GM21390 (cell line): ENCODE measurements at regions not wholly inside any gene's neighbourhood (a gene's known extent, or its start where the extent isn't known, plus 50 kb on each side); places are given as distances from the start of the nearest gene placed in this dataset.

Source experiments
- ATAC-seq: cut with Tn5 transposase; IDR thresholded peaks from one replicate; pipeline ENCODE4 v1.9.1; 2021; ENCODE audit not compliant: unreplicated experiment

- no peak for ATAC-seq
These were observed 95.9 kb upstream of the SPTBN1 start for GRCh38 chr2:54360055-54360792.

DNA sequence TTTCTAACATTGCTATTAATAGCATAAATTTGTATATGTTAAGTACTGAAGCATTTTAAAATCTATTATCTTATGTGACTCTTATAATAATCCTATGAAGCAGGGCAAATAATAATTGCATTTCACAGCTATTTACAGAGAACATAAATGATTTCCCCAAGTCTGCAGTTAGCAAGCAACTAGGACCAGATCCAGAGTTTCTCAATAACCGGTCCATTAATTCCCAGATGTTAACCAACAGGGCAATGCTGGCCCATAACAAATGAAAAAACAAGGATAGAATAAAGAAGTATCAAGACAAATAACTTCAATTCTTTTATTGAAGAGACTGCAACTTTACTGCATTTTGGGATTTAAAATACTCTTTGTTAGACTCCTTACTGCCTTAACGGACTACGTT is 91.7 kb upstream of the SPTBN1 start:
- ATAC-seq: no peak

DNA sequence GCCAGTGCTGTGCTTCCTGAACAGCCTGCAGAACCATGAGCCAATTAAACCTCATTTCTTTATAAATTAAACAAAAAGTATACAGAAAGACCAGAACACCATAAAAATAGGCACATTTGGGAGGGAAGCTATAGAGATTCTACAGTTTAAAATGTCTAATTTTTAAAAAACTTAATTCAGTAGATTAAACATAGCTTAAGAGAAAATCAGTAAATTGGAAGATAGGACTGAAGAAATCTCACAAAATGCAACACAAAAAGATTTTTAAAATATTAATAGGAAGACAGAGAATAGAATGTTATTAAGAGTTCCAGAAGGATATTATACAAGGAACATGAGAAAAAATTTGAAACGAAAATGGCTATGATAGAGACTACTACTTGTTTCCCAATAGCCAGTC is 90.5 kb upstream of the SPTBN1 start:
- ATAC-seq: no peak

DNA sequence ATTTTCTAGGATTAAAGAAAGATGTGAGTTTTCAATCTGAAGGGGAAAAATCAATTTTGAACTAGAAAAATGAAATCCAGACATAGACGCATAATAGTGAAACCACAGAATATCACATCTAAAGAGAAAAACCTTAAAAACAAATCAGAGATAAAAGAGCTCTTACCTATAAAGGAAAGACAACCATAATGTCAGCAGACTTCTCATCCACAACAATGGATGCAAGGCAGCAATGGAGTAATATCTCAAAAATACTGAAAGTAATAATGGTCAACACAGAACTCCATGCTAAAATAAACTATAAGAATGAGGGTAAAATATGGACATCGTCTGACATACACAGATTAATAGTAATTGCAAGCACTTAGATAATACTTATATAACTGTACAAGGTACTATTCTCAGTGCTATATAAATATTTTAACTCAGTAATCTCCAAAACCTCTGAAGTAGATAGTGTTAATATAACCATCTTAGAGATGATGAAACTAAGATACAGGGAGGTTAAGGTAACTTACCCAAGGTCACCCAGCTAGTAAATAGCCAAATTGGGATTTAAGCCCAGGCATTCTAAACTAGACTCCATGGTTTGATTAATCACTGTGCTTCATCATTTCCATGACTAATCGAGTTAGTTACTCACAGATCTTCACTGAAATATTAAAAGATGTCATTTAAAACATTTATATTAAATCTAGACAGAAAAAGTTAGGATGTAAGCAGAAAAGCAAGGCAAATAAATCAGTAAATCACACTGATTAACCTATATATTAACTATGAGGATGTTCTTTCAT is 89.4 kb upstream of the SPTBN1 start:
- ATAC-seq: no peak

DNA sequence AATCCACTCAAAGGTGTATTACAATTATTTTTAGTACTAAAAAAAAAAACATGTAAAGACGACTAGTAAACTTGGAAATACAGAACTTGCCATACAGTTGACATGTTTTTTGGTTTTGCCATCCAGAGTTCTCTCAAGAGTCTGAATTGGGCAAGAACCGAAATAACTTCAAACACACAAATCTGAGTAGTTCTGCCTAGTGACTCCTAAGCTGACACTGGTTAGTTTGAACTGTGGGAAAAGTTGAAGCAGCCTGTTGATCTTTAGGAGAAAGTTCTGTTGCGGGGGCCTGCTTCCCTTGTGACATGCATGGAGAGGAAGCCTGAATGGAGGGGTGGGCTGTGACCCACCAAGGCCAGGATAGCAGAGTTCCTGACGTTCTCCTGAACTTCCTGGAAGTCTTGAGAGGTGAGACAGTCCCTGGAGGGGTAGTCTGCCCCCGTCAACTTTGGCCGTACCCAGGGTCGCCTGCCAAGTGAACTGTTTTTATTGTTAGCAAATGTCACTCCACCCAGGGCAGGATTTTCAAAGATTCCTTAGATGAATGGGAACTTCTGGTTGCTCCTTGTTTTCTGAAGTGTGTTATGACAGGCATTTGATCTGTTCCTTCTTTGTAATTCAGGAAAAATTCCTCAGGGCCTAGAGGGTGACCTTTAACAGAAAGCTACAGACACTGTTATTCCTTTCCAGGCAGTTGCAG is 85.6 kb upstream of the SPTBN1 start:
- ATAC-seq: no peak

DNA sequence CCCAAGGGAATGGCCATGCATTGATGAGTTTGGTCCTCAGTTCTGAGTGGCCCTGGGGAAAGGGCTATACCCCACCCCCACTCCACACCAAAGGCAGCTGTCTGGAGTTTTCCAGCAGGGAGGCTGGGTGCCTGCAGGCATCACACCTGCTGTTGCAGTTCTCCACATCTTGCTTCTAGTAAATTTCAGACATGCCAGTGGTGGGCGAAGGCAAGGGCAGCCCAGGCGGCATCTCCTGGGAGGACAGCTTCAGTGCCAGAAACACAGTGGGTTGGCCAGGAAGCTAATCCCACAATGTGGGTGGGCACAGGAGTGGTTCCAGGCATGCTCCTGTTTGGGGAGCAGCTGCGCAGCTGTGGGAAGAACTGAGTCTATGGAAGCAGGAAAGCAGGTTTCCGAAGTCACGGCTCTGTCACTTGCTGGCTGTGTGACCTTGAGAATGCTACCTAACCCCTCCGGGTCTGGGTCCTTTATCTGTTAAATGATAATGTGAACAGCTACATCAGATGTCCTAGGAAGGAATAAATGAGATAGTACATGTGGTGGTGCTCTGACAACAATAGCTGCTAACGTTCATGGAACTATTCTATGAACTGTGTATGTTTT is 84.6 kb upstream of the SPTBN1 start:
- ATAC-seq: no peak

GRCh38 chr2:54372361-54372760 is 83.8 kb upstream of the SPTBN1 start:
- ATAC-seq: no peak

GRCh38 chr2:54373855-54374254 is 82.3 kb upstream of the SPTBN1 start:
- no peak for ATAC-seq

- no peak for ATAC-seq
These were observed 81.3 kb upstream of the SPTBN1 start for GRCh38 chr2:54374591-54375364.

DNA sequence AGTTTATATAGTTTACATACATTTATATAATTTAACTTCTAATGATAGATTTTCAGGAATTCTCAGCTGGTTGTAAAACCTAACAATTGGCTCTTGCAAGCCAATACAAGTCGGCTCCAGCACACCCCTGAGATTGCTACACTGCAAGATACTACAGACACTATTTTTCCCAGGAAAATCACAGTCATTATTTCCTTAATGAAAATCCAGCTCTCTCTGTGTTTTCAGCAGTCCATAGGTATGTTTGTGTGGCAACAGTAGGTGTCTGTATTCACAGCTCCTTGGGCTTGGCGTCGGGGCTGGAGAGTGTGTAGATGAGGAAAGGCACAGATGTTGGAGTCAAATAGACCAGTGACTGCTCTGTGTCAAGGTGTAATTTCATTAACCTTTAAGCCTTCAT is 78.7 kb upstream of the SPTBN1 start:
- no peak for ATAC-seq

GRCh38 chr2:54377901-54378493 is 78.1 kb upstream of the SPTBN1 start:
- ATAC-seq: no peak

DNA sequence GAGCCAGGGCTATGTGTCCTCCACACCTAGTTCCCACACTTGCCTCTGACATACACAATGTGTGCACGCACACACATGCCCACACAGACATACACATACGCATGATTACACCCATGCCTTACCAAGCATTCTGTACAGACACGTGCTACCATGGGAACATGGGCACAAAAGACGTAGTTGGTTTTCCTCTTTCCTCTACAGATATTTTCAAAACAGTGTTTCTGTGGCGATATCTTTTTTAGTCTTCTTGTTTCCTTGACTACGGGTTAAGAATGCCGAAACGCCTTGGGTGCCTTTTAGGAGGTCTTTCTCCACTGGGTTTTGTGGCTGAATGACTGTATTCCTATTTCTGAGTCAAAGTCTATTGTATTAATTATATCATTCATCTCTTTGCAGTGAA is 75.5 kb upstream of the SPTBN1 start:
- ATAC-seq: no peak

- ATAC-seq: no peak
These were observed 74.8 kb upstream of the SPTBN1 start for GRCh38 chr2:54381293-54381692.

- ATAC-seq: no peak
These were observed 73.5 kb upstream of the SPTBN1 start for GRCh38 chr2:54382601-54383000.

DNA sequence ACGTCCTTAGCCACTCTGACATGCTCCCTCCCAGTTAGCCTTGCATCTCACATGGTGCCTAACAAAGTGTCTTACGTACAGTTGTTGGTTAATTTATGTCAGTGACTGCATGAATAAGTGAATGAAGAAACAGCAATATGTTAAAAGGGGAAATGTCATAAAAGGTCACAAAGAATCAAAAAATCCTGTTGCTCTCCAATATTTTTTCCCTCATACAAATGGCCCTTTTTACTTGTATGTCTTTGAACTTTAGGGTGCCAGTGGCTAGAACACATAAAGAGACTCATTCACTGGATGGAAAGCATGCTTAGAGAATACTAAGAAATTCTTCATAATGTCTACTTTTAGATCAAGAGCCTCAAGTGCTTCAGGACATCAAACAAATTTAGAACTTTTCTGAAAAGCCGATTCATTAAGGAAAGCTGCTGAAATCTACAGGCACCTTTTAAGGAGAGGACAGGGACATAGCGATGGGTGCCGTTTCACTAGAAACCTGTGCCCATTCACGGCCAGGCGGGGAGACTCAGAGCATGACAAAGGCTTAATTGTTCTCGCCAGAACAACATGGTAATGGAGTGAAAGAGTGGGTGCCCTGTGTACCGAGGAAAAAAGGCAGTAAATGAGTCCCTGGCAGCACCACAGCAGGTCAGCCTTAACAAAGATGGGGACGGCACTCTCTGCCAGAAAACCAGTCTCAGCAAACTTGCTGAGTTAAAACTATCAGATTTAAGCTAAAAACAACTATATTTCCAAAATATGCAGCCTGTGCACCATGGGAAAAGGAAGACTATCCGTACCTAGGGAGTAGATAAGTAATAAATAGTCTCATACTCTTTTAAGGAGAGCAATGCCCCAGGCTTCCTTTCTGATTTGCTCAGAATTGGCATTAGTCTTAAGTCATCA is 71.6 kb upstream of the SPTBN1 start:
- no peak for ATAC-seq

DNA sequence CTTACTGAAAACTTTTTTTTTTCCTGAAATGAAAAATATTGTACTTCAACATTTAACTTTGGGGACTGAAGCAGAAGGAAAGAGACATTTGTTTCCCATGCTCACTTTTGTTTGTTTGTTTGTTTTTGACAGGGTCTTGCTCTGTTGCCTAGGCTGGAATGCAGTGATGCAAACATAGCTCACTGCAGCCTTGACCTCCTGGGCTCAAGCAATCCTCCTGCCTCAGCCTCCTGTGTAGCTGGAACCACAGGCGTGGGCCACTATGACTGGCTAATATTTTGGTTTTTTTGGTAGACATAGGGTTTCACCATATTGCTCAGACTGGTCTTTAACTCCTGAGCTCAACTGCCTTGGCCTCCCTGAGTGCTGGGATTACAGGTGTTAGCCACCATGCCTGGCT is 70.9 kb upstream of the SPTBN1 start:
- no peak for ATAC-seq

DNA sequence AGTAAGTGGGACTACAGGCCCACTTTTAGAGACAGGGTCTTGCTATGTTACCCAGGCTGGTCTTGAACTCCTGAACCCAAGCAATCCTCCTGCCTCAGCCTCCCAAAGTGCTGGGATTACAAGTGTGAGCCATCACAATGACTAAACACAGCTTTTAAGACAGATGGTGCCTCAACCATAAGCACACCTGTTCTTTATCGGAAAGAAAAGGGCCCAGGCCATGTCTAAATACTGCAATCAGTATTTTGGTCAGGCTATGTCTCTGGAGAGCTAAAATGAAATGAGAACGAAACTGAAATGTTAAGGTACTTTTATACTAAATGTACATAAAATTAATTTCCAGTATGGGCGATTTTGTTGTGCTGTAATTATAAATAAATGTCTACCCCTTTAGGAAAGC is 69.5 kb upstream of the SPTBN1 start:
- no peak for ATAC-seq

GRCh38 chr2:54387059-54387991 is 68.8 kb upstream of the SPTBN1 start:
- no peak for ATAC-seq
